ENCODE measurements at regions not wholly inside any gene's neighbourhood (a gene's known extent, or its start where the extent isn't known, plus 50 kb on each side); places are given as distances from the start of the nearest gene placed in this dataset.

GRCh38 chr9:95771556-95772246 lies 103.8 kb upstream of the ERCC6L2 start (continued):
- TF ChIP-seq PBX3 (CRISPR knock-in tag; IDR thresholded peaks at IDR 0.05; ENCODE audit: borderline replicate concordance), result no peak
- peak; percentile 50 for TF ChIP-seq ZNF12 (CRISPR knock-in tag; IDR thresholded peaks at IDR 0.05)
- 0 out of 2 replicates have a peak, but pooled peaks have one; percentile 34 for TF ChIP-seq ELF4 (CRISPR knock-in tag; IDR thresholded peaks at IDR 0.05; ENCODE audit: borderline replicate concordance)
- TF ChIP-seq ZFP62 (CRISPR knock-in tag; IDR thresholded peaks at IDR 0.05), result no peak
- TF ChIP-seq HHEX (CRISPR knock-in tag; IDR thresholded peaks at IDR 0.05), result no peak
- no peak for TF ChIP-seq AHDC1 (CRISPR knock-in tag; IDR thresholded peaks at IDR 0.05; ENCODE audit: borderline replicate concordance)
- TF ChIP-seq DNMT3B (CRISPR knock-in tag; conservative IDR thresholded peaks at IDR 0.05), result no peak
- TF ChIP-seq SMC3 (IDR thresholded peaks at IDR 0.05; ENCODE audit: low read length), result no peak
- TF ChIP-seq ADNP (CRISPR knock-in tag; IDR thresholded peaks at IDR 0.05), result no peak
- TF ChIP-seq KLF12 (CRISPR knock-in tag; IDR thresholded peaks at IDR 0.05; ENCODE audit: borderline replicate concordance), result no peak
- 0 out of 2 replicates have a peak, but pooled peaks have one; percentile 39 for TF ChIP-seq MIER3 (CRISPR knock-in tag; IDR thresholded peaks at IDR 0.05; ENCODE audit: borderline replicate concordance)
- TF ChIP-seq ZNF3 (CRISPR knock-in tag; IDR thresholded peaks at IDR 0.05), result no peak
- TF ChIP-seq HOXA9 (CRISPR knock-in tag; IDR thresholded peaks at IDR 0.05; ENCODE audit: borderline replicate concordance), result no peak
- no peak for TF ChIP-seq ZBTB10 (CRISPR knock-in tag; IDR thresholded peaks at IDR 0.05; ENCODE audit: borderline replicate concordance)
- TF ChIP-seq TEF (CRISPR knock-in tag; IDR thresholded peaks at IDR 0.05), result no peak
- TF ChIP-seq HDAC6 (IDR thresholded peaks at IDR 0.05; ENCODE audit: low read depth, low read length), result no peak
- no peak for TF ChIP-seq KDM5A (IDR thresholded peaks at IDR 0.05; ENCODE audit: borderline replicate concordance, low read length)
- no peak for TF ChIP-seq GLMP (CRISPR knock-in tag; IDR thresholded peaks at IDR 0.05; ENCODE audit: borderline replicate concordance)
- no peak for TF ChIP-seq ZNF383 (CRISPR knock-in tag; IDR thresholded peaks at IDR 0.05; ENCODE audit: borderline replicate concordance)

Data from HepG2 (cell line).